Activated T-cell treated with anti-CD3 and anti-CD28 coated beads, Interleukin-2, amount 50 U/mL, for 72 hours (primary cell): ENCODE measurements at regions not wholly inside any gene's neighbourhood (a gene's known extent, or its start where the extent isn't known, plus 50 kb on each side); places are given as distances from the start of the nearest gene placed in this dataset.
A peak's percentile ranks its signal among the peaks of the same experiment; 100 is the strongest.

Experiments used
- ATAC-seq, 2 donors: fragments of 150-1000 bp; cut with Tn5 transposase; replicated peaks in 1 of 2; 2 replicates each; pipeline ENCODE4 v1.10.0; 2021; ENCODE audit warnings: moderate library complexity in 2 of 2, mild to moderate bottlenecking in 1 of 2
- DNase-seq, 2 donors: peaks; one replicate each; pipeline ENCODE4 v3.0.0; 2021 to 2022; ENCODE audit warnings: mixed read lengths in 1 of 2
- H3K27ac Mint-ChIP-seq: one replicate; pipeline ENCODE4 v1.8.0; 2022; ENCODE audit warnings: mild to moderate bottlenecking, moderate library complexity, mixed read lengths
- H3K27me3 Mint-ChIP-seq: one replicate; pipeline ENCODE4 v1.8.0; 2022; ENCODE audit warnings: low read depth, mixed read lengths
- H3K36me3 Mint-ChIP-seq, 2 donors: one replicate each; pipeline ENCODE4 v1.8.0; 2022; ENCODE audit warnings: mixed read lengths in 2 of 2, mild to moderate bottlenecking in 1 of 2; ENCODE audit not compliant: insufficient read depth in 2 of 2
- H3K4me1 Mint-ChIP-seq: one replicate; pipeline ENCODE4 v1.8.0; 2022; ENCODE audit warnings: low read depth, mixed read lengths
- H3K4me3 Mint-ChIP-seq, 2 donors: one replicate each; pipeline ENCODE4 v1.8.0; 2022; ENCODE audit warnings: mild to moderate bottlenecking in 2 of 2, mixed read lengths in 2 of 2, moderate library complexity in 2 of 2
- H3K9me3 Mint-ChIP-seq, 2 donors: one replicate each; pipeline ENCODE4 v1.8.0; 2022; ENCODE audit warnings: mixed read lengths in 2 of 2

DNA sequence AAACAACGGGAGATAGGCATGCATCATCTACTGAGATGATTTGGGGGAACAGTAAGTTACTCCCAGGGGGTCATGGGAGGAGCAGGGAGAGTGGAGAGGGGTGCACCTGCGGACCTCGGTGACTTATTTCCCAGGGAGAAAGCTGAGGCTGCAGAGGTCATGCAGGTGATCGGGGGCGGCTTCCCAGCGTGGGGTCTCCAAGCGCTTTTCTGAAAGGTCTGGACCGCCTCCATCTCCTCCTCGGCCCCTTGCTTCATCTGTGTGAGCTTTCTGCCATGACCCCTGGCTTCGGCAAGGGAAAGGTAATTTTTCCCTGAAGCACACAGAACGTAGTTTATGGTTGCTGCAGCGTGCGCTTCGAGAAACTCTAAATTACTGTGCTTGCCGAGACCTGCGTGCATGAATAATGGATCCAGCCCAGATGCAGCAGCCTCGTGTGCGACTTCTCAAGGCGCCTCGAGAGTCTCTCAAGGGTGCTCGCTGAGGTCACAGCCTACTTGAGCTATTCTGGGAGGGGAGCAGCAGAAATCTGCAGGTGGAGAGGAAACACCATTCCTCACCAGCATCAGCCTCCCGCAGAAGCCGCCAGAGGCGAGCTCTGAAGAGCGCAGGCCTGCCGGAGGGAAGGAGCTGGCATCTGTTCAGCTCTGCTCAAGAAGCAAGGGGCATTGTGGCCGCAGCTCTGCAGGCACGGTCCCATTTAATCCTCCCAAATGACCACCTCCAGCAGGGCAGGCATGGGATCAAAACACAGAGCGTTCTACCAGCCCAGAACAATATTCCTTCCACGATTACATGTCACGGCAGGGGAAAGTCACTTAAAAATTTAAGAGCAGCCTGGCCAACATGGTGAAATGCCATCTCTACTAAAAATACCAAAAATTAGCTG lies 308.4 kb upstream of the MYT1L start:
- H3K27ac Mint-ChIP-seq: no peak overlapping the region

GRCh38 chr2:2638547-2639220 lies 307.6 kb upstream of the MYT1L start:
- ATAC-seq (no peak), DNase-seq (no peak)
- Mint-ChIP-seq H3K9me3 (no peaks in the 10 kb centered on the region), H3K4me3 (no peak overlapping the region), H3K27ac (no peak overlapping the region), H3K36me3 (no peaks in the 10 kb centered on the region), H3K27me3 (no peaks in the 10 kb centered on the region), H3K4me1 (peaks cover 3% of the 10 kb centered on the region)

More for the DNA sequence above, 308.4 kb upstream of the MYT1L start:
- Mint-ChIP-seq H3K27me3 (no peaks in the 10 kb centered on the region), H3K9me3 (peaks cover 1 to 2% of the 10 kb centered on the region in 2 donors), H3K36me3 (no peaks in the 10 kb centered on the region), H3K4me1 (peaks cover 11% of the 10 kb centered on the region), H3K4me3 (no peak overlapping the region)
- no peak for ATAC-seq
- DNase-seq: no peak

DNA sequence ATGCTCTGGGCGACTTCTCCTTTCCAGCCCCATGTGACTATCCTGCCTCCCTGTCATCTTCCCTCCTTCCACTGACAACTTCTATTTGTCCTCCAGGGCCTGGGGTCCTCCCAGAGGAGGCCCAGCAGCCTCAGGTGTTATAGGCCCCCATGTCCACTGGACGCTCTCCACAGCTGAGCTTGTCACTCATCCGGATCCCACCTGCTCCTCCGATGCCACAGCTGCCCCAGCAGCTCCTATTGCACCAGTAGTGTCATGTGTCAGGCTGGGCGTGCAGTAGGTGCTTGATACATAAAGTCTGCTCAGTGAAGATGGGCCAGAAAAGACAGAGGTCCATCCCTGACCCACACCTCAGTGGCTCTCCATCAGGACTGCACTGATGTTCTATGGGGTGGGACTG lies 305.7 kb upstream of the MYT1L start:
- Mint-ChIP-seq H3K4me3 (no peak overlapping the region), H3K27ac (no peak overlapping the region), H3K36me3 (no peaks in the 10 kb centered on the region), H3K27me3 (no peaks in the 10 kb centered on the region), H3K9me3 (peaks cover 0 to 2% of the 10 kb centered on the region in 2 donors), H3K4me1 (no peaks in the 10 kb centered on the region)
- DNase-seq: no peak
- no peak for ATAC-seq

GRCh38 chr2:2635025-2635528 lies 304.0 kb upstream of the MYT1L start:
- Mint-ChIP-seq H3K36me3 (no peaks in the 10 kb centered on the region), H3K9me3 (peaks cover 0 to 5% of the 10 kb centered on the region in 2 donors), H3K4me3 (no peak overlapping the region), H3K4me1 (no peaks in the 10 kb centered on the region), H3K27ac (no peak overlapping the region), H3K27me3 (no peaks in the 10 kb centered on the region)
- DNase-seq (no peak), ATAC-seq (no peak)

DNA sequence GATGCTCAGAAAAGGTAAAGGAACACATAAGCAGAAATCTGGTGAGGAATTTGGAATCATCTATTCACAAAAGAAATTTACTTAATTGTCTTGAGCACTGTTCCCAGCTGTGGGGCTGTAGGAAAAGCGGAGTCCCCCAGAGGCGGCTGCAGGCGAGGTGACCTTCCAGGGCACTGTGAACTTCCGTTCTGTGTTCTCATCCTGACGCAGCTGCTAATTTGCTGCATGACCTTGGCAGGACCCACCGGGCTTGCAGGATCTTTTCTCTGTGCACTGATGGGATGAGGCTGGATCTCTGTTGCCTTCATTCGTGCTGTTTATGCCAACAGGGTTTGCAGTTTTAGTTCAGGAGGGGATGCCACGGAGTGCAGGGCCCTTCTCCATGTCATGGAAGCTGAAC lies 301.9 kb upstream of the MYT1L start:
- Mint-ChIP-seq H3K27me3 (no peaks in the 10 kb centered on the region), H3K27ac (no peak overlapping the region), H3K4me1 (no peaks in the 10 kb centered on the region), H3K9me3 (peaks cover 0 to 5% of the 10 kb centered on the region in 2 donors), H3K4me3 (no peak overlapping the region), H3K36me3 (no peaks in the 10 kb centered on the region)
- DNase-seq: no peak
- no peak for ATAC-seq

GRCh38 chr2:2623939-2624338 lies 292.9 kb upstream of the MYT1L start:
- H3K36me3 Mint-ChIP-seq: no peaks in the 10 kb centered on the region
- H3K27ac Mint-ChIP-seq: no peak overlapping the region
- no peak overlapping the region for H3K4me3 Mint-ChIP-seq
- ATAC-seq (no peak), DNase-seq (no peak)
- H3K27me3 Mint-ChIP-seq: peaks cover 6% of the 10 kb centered on the region
- no peaks in the 10 kb centered on the region for H3K4me1 Mint-ChIP-seq
- H3K9me3 Mint-ChIP-seq: no peaks in the 10 kb centered on the region

DNA sequence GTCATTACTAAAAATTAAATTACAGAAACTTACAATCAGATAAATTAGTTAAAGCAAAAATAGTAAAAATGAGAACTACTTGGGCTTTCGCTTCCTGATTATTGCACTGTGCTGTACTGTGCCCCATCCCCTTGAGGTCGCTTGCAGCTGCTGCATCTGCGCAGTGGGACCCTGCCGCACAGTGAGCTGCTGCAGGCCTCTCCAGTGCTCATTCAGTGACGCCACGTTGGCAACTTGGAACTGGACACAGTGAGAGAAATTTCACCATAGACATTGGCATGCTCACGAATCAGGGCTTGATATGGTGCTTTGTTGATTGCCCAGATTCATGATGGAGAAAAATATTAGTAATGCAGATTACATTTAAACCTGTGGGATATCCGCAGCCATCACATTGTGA lies 290.8 kb upstream of the MYT1L start:
- ATAC-seq (no peak), DNase-seq (no peak)
- H3K36me3 Mint-ChIP-seq: no peaks in the 10 kb centered on the region
- H3K4me3 Mint-ChIP-seq: no peak overlapping the region
- peaks cover 14% of the 10 kb centered on the region for H3K27me3 Mint-ChIP-seq
- H3K4me1 Mint-ChIP-seq: no peaks in the 10 kb centered on the region
- H3K27ac Mint-ChIP-seq: no peak overlapping the region
- peaks cover 0 to 2% of the 10 kb centered on the region in 2 donors for H3K9me3 Mint-ChIP-seq

DNA sequence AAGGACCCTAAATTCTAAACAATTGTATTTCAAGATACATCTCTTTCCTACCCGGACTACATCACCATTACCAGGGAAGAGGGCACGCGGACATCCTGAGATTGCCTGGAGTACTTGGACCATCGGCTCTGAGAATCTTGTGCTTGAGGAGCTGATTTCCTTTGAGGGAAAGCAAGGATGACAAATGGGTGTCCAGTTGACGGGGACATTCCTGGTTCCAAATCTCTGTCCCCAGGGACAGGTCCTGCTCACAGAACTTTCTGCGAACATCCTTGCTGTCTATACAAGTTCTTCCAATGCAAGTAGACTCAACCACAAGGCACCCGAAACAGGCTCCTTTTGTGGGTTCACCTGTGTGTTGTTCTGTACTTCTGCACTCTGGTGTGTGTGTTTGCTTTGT lies 289.5 kb upstream of the MYT1L start:
- Mint-ChIP-seq H3K36me3 (no peaks in the 10 kb centered on the region), H3K27ac (no peak overlapping the region), H3K4me1 (no peaks in the 10 kb centered on the region), H3K27me3 (peaks cover 14% of the 10 kb centered on the region), H3K4me3 (no peak overlapping the region), H3K9me3 (peaks cover 0 to 2% of the 10 kb centered on the region in 2 donors)
- DNase-seq: no peak
- ATAC-seq: no peak

DNA sequence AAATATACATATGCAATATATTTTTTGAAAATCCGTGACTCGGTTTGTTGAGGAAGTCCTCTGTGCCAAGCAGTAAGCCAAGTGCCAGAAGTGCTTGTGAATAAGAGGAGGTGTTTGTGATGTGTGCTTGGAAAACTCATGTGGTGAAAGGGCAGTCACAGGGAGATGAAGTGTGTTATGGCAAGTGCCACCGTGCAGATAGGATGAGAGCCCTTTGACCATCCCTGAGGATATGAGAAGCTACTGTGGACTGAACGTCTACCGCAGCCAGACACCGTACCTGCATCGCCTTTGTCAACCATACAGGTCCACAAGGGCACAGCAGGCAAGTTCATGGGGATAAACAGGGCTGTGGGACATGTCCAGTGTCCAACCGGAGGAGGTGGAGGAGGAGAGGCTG lies 288.9 kb upstream of the MYT1L start:
- Mint-ChIP-seq H3K27me3 (peaks cover 14% of the 10 kb centered on the region), H3K9me3 (peaks cover 0 to 2% of the 10 kb centered on the region in 2 donors), H3K27ac (no peak overlapping the region), H3K4me1 (no peaks in the 10 kb centered on the region), H3K4me3 (no peak overlapping the region), H3K36me3 (no peaks in the 10 kb centered on the region)
- DNase-seq (no peak), ATAC-seq (no peak)

- Mint-ChIP-seq H3K27me3 (peaks cover 8% of the 10 kb centered on the region), H3K27ac (no peak overlapping the region), H3K4me3 (peak overlapping the region in 1 of 2 donors; percentile 41), H3K4me1 (peaks cover 9% of the 10 kb centered on the region), H3K9me3 (peaks cover 3 to 6% of the 10 kb centered on the region in 2 donors), H3K36me3 (peaks cover 8 to 9% of the 10 kb centered on the region in 2 donors)
- no peak for ATAC-seq
- no peak for DNase-seq
Measured at GRCh38 chr2:2614452-2614851, 283.4 kb upstream of the MYT1L start.

- peaks cover 8 to 9% of the 10 kb centered on the region in 2 donors for H3K36me3 Mint-ChIP-seq
- peaks cover 9% of the 10 kb centered on the region for H3K4me1 Mint-ChIP-seq
- H3K4me3 Mint-ChIP-seq: peak overlapping the region; percentile 68 to 70
- peaks cover 8% of the 10 kb centered on the region for H3K27me3 Mint-ChIP-seq
- DNase-seq: peak; percentile 85 to 92
- ATAC-seq: peak; percentile 100
- H3K9me3 Mint-ChIP-seq: peaks cover 3 to 6% of the 10 kb centered on the region in 2 donors
- H3K27ac Mint-ChIP-seq: no peak overlapping the region
Measured at GRCh38 chr2:2613279-2614199, 282.5 kb upstream of the MYT1L start.

DNA sequence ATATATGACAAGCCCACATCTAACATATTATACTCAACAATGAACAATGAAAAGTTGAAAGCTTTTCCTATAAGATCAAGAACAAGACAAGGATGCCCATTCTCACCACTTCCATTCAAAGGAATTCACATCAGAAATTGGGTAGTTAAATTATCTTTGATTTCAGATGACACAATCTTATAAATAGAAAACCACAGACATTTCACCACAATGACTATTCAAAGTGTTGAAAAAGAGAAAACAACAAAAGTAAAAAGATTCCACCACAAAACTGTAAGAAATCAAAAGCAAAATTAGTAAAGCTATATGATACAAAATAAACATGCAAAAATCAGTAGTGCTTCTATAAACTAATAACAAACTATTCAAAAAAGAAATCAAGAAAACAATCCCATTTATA lies 279.7 kb upstream of the MYT1L start:
- Mint-ChIP-seq H3K27ac (no peak overlapping the region), H3K4me1 (peaks cover 9% of the 10 kb centered on the region), H3K9me3 (peaks cover 3 to 4% of the 10 kb centered on the region in 2 donors), H3K27me3 (no peaks in the 10 kb centered on the region), H3K36me3 (peaks cover 8 to 9% of the 10 kb centered on the region in 2 donors), H3K4me3 (no peak overlapping the region)
- no peak for DNase-seq
- ATAC-seq: no peak
